ENCODE measurements at regions not wholly inside any gene's neighbourhood (a gene's known extent, or its start where the extent isn't known, plus 50 kb on each side); places are given as distances from the start of the nearest gene placed in this dataset.

DNA sequence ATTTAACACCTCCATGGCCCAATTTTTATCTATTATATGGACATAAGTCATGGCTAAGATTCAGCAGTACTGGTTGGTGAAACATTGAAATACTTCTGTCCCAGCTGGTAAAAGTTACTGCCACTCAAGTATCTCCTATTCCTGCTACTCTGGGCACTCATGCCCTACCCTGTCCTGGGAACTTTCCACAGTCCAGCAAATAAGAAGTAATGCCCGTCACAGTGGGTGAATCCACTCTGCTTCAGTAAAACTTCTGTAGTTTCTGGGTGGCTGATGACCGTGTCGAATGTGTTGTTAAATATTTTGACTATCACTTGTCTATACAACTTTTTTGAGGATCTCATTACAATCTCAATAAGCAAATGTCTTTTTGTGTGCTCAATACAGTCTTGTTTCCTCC, 209.3 kb upstream of the IGF1 start:
- no peak for TF ChIP-seq CTCF (IDR thresholded peaks at IDR 0.05)
- TF ChIP-seq POLR2A (IDR thresholded peaks at IDR 0.05), result no peak

Data from lower leg skin (tissue), 3 donors.